SIG-M5 (cell line): ENCODE measurements at regions not wholly inside any gene's neighbourhood (a gene's known extent, or its start where the extent isn't known, plus 50 kb on each side); places are given as distances from the start of the nearest gene placed in this dataset.
"Not testable (repeated sequence)": the region's sequence is repeated elsewhere in the genome, so short reads cannot be mapped to it uniquely, and the experiment has no call there.

Source experiments
- DNase-seq: peaks from one replicate; lab custom pipeline; 2025; lab: John Stamatoyannopoulos, UW

GRCh38 chr4:74505355-74505978, 60.5 kb downstream of the AREG start:
- not testable (repeated sequence) for DNase-seq

- not testable (repeated sequence) for DNase-seq
Measured at GRCh38 chr4:74509363-74509762, 64.4 kb downstream of the AREG start.

GRCh38 chr4:74516303-74516702, 71.4 kb downstream of the AREG start:
- no peak for DNase-seq

- DNase-seq = no peak
Measured at GRCh38 chr4:74517996-74518395, 73.1 kb downstream of the AREG start.

- no peak for DNase-seq
Measured at GRCh38 chr4:74522251-74522991, 77.5 kb downstream of the AREG start.

- DNase-seq = no peak
Measured at GRCh38 chr4:74523096-74523495, 78.2 kb downstream of the AREG start.

GRCh38 chr4:74524985-74525384, 80.0 kb downstream of the AREG start:
- no peak for DNase-seq

- DNase-seq = no peak
Measured at GRCh38 chr4:74527049-74527448, 82.1 kb downstream of the AREG start.

- DNase-seq = no peak
Measured at GRCh38 chr4:74528178-74528577, 83.2 kb downstream of the AREG start.

GRCh38 chr4:74529284-74530041, 84.5 kb downstream of the AREG start:
- DNase-seq = no peak

GRCh38 chr4:74531963-74532794, 87.2 kb downstream of the AREG start:
- no peak for DNase-seq

GRCh38 chr4:74534121-74534520, 89.2 kb downstream of the AREG start:
- no peak for DNase-seq

GRCh38 chr4:74534936-74535335, 90.0 kb downstream of the AREG start:
- no peak for DNase-seq

GRCh38 chr4:74535512-74535911, 90.6 kb downstream of the AREG start:
- DNase-seq = no peak

- no peak for DNase-seq
Measured at GRCh38 chr4:74536557-74536956, 91.6 kb downstream of the AREG start.

- DNase-seq = no peak
Measured at GRCh38 chr4:74537459-74537858, 92.5 kb downstream of the AREG start.

- DNase-seq = no peak
Measured at GRCh38 chr4:74539044-74539790, 94.3 kb downstream of the AREG start.

GRCh38 chr4:74540193-74540592, 95.3 kb downstream of the AREG start:
- no peak for DNase-seq

GRCh38 chr4:74541667-74542066, 96.7 kb downstream of the AREG start:
- no peak for DNase-seq

- DNase-seq = no peak
Measured at GRCh38 chr4:74543231-74543781, 98.4 kb downstream of the AREG start.

- no peak for DNase-seq
Measured at GRCh38 chr4:74543983-74544382, 99.0 kb downstream of the AREG start.
